HPDE6-E6E7 (cell line): ENCODE measurements at regions not wholly inside any gene's neighbourhood (a gene's known extent, or its start where the extent isn't known, plus 50 kb on each side); places are given as distances from the start of the nearest gene placed in this dataset.
A peak's percentile ranks its signal among the peaks of the same experiment; 100 is the strongest.

Experiments used
- DNase-seq: peaks from one replicate; pipeline ENCODE4 v3.0.0; 2011; ENCODE audit warnings: missing footprints; ENCODE audit errors: extremely low spot score

DNA sequence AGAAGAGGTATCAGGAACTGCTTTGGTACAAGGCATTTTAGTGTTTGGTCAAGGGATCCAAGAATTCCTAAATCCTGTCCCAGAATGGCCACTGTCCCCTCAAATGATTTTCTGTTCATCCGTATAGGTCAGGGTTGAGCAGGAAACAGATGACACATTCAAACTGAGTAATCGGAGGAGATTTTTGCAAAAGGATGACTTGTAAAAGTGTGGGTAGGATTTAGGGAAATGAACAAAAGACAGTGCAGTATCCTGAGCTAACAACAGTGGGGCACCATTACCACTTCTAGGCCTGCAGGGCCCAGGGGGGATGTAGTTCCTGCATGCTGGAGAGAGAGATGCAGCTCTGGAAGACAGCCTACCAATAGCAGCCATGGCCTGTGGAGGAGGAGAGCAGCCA lies 290.1 kb downstream of the ZSWIM6 start:
- DNase-seq = no peak

DNA sequence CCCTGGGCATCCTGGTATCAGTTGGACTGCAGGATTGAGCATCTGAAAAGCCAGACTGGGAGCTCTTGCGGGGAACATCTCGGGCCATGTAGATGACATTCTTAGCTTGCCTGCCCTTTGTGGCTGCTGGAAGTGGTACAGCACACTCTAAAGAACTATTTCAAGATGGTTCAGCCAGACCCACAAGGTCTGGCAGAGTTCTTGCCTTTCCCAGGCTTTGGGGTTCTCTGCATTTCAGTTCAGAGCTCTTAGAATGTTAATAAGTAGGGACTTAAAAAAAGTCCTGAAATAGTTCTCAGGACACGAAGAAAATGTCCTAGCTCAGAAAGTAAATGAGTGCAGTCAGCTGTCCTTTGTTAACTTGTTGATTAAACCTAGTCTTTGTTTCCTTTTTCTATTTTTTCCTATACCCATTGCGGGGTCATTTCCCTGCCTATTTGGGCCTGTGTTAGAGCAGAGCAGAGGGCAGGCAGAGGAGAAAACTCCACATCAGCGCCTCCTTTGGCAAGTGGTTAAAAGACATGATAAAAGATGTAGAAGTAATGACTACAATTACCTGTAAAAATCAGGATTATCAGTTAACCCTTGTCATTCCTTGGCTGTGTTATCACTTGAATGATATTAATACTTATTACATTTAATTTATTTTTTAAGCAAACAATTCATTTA lies 291.5 kb downstream of the ZSWIM6 start:
- DNase-seq = no peak

DNA sequence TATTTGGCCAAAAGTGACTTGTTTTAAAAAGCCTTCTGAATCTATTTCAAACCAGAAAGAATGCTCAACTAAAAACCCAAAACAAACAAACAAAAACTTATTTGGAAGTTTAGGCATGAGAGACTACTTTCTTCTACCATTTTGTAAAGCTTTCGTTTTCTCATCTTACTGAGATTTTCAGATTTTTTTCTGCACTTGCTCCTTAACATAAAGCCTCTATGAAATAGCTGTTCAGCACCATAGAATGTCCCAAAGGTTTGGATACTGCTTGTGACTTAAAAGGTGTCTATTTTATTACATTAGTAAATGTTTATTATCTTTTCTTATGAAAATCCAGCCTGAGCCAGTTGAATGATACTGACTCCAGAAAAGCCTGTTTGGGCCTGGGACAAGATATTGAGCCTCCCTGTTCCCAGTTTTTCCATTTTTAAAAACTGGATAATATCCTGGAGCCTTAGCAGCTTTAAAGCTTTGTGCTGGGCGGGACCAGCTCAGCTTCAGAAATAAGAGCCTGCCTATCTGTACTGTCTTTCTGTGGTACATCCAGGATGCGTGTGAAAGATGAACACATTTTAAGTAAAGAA lies 292.6 kb downstream of the ZSWIM6 start:
- DNase-seq = no peak

DNA sequence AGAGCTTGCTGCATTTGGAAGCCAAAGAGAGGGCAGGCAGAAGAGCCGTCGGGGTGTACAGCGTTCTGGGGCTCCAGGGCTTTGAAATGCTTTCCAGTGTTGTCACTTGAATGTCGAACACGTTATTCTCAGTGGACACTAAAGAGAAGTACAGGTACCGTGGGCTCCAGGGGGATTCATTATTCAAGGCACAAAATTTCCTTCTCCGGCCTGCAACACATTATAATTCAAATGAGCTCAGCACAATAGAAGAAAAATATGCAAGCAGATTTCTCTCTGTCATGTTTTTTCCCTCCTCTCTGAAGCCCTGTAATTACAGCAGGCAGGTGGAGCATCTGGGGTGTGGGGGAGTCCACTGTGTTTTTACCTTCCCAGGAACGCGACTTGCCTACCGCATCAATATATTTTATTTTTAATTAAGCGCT lies 293.1 kb downstream of the ZSWIM6 start:
- DNase-seq = no peak

DNA sequence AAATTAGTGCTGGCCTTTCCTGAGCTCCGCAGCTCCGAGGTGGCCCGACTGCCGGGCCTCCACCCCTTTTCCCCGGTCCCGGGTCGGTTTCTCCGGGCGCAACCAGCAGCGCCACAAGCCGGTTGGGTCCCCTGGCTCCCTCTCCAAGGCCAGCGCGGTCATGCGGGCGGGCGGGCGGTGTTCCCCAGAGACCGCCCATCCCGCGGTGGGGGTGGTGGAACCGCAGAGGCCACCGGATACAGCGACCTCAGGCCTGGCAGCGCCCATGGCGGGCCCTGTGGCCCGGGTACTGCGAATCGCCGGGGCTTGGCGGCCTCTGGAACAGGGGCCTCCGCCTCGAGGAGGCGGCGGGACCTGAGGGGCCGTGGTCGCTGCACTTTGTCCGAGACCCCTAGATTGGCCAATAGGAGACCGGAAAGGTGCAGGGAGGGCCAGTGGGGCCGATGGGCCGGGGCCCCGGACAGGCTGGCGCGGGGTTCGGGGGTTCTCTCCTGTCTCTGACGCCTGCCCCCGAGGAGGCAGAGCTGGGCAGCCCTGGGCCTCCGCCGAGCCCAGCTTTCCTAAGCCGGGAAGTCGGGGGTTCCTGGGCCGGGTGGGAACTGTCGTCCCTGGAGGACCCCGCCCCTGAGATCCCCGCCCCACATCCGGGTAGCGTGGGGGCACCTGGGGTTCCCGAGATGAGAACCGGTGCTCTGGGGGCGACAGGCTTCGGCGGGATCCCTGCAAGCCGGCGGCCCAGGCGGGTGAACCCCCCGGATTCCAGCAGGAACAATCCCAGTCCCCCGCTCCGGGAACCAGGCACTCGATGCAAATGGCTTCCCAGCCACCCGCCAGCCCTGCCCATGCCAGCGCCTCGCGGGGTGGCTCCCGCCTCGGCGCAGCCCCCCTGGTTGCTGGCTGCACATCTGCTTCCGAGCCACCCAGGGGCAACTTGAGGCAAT lies 293.9 kb downstream of the ZSWIM6 start:
- DNase-seq = no peak

DNA sequence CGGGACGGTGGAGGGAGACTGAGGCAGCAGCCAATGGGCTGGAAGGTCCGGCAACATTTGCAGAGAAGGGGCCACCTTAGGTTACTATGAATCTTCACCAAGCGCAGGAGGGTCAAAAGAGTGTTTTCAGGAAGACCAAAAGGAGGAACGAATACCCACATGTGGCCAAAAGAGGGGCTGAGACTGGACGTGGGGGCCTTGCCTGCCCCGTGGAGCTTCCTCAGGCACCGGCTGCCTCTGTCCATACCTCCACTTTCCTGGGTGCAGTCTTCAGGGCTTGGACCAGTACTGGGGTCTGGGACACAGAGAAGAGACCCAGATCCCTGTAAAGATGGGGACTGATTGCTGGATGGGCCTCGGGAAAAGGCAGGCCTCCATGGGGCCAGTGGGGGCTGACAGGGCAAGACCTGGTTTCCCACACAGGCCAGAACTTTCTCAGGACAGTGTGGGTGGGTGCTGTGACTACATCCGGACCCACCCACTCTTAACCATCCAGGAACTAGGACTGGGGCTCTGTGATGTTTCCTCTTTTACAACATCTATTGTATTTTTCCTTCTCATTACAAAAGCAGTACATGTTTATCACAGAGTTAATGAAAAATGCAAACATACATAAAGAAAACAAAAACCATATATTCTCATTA lies 294.7 kb downstream of the ZSWIM6 start:
- no peak for DNase-seq

DNA sequence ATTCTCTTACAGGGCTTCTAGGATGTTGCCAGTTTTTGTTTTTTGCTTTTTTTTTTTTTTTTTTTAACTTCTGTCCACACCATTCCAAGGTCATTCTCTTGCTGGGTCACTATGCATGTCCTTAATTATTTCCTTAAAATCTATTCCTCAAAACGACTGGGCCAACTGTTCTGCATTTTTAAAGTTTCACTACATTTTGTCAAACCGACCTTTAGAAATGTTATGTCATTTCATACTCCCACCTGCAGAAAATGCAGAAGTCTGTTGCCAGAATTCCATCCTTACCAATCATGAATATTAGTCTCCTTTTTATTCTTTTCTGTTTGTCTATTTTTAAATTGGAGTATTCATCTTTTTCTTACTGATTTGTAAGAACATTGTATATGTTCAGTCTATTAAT lies 295.5 kb downstream of the ZSWIM6 start:
- no peak for DNase-seq

DNA sequence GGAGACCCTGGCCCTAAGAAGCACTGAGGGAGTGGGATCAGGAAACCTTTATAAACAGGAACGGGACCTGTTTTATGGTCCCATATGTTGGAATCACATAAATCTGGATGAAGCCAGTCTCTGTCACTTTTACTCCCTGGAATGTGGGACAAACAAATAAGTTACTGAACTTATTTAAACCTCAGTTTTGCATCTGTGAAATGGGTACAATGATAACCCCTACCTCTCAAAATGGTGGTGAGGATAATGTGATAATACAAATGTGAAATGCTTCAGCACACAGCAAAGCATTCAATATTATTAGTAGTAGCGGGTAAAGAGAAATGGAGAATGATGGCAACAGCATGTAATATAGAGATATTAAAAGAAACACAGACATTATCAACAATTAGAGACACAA lies 298.9 kb downstream of the ZSWIM6 start:
- DNase-seq = no peak

DNA sequence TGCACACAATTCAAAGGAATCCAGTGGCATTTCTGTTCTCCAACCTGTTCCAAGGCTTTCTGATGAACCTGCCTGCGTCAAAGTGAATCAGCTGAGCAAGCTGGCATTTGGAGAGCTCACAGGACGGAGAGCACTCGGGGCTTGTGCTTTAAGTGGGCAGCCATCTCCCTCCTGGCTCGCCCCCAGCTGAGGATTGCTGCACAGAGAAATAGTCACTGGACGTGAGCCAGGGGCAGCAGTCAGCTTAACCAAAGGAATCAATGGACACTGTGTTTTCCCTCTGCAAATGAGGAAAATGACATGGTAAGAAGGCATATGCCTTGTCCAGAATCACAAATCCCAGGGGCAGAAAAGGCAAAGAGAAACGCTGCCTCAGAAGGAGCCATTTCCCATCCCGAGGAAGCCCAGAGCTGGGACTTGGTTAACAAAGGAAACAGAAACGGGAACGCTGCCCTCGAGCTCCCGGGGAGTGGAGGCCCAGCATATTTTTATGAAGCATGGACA lies 299.4 kb downstream of the ZSWIM6 start:
- DNase-seq = no peak

DNA sequence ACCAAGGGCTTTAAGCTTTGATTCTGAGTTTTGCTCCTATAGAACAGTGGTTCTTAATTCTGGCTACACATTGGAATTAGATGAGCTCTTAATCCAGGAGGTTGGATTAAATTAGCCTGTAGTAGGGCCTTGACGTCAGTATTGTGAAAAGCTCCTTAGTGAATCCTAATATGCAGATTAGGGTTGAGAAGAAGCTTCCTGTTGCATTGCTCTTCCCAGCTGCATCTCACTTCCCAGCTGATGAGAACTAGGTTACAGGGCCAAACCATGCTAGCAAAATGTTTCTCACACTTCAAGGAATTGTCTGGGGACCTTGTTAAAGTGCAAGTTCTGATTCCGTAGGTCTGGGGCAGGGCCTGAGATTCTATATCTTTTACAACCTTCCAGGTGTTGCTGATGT lies 300.0 kb downstream of the ZSWIM6 start:
- no peak for DNase-seq

DNA sequence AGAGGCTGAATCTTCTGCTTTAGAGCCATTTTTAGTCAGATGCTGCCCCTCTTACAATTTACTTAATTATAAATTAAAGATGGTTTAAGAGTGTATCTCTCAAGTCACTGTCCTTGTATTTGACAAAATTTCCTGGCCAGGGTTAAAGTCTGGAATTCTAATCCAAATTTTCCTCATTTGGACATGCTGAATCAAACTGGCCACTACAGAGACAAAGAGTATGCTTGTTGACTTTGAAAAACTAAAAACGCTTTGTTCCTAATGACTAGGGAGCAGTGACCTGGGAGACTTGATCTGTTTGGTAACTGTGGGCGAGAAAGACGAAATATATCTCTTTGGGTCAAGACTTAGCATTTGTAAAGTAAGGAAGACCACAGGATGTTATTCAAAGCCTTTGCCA lies 303.2 kb downstream of the ZSWIM6 start:
- DNase-seq = no peak

DNA sequence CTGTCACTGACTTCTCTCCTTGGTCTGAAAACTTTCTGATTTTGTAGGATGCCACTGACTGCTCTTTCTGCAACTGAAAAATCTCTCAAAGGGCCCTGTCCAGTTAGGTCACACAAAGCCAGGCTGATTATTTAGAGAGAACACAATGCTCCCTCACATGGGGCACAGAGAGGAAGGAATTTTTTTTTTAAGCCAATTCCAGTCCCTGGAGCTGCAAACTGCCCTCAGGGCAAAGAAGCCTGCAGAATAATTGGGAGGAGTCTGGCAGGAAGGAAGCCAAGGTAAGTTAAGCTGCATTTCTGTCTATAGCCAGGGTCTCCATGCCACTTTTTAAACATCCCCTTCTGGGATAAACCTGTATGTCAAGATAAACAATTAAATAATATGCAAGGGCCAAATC lies 305.5 kb downstream of the ZSWIM6 start:
- DNase-seq = no peak

DNA sequence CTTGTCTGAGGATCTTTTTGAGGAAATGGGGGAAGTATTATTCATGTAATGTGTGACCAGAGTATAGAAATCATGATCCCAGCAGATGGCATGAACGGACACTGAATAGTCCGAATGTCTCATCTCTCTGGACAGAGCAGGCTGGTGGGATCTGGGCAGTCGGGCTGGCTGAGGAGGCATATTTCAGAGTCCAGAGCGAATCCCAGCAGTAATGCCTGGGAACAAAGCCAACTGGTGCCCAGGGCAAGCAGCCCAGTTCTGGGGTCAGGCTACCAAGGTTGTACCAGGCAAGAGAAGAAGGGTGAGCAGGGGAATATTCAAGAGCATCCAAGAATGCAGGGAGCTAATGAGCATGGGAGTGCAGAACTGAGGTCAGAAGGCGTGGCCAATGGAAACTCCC lies 306.4 kb downstream of the ZSWIM6 start:
- DNase-seq = no peak

DNA sequence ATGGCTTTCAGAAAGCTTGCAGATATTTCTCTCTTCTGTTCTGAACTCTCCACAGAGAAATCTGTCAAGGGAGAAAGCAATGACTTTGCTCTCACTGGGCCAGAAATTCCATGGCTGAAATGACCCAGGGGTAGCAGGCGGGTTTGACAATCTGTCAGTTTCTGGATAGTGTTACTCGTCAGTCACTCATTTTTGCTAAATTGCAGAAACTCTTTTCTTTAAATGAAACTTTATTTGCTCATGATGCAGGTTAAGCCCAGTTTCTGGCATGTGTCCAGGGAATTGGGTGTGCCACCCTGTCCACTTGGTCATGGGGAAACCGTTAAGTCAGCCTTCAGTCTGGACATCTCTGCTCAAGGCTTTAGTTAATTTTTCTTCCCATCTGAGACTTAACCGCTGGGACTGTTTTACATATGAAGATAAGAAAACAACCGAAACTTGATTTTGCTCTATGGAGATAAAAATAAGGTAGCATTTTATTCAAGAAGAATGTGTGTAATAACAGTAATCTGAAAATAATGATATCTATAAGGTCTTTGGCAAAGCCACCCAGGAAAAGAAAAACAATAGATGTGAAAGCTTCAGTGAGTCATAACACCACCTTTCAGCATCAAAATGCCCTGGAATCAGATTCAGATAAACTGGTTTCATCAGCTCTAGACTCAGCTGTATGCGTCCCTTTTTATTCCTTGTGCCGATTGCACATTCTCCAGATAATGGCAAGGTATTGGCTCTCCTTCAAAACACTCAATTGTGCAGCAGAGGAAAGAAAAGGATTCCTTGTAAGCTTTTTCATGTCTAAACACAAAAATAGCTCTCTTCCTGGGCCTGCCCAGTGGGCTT lies 308.3 kb downstream of the ZSWIM6 start:
- DNase-seq = peak; percentile 46

DNA sequence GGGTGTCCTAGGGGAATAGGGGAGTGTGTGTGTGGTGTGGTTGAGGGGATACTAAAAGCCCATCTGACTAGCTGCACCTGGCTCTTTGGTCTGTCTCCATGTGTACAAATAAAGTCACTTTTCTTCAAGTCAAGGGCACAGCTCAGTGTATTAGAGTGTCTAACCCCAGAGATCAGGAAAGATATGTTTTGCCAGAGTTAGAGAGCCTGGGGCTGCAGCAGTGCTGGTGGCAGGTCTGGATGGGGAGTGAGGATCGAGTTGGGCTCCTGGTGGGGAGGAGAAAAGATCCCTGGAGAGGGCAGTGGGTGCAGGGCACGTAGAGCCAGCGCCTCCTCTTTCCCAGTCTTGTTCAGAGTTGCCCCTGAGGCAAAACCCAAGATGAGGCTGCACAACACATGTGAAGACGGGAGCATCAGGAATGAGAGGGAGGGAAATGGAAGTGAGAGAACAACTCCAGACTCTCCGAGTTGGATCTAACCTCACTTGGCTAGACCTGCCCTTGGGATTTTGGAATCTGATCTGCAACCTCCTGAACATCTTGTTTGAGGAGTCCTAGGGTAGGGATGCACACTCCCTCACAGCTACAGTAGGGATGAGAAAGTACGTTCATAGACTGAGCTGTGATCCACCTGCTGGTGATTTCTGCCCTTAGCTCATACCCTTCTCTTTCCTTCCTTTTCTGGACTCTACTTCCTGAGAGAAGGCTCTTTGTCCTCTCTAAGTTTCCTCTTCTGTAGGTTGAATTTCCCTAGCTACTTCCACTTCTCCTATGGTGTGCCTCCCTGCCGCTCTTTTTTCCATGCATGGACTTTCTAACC lies 309.9 kb downstream of the ZSWIM6 start:
- no peak for DNase-seq

DNA sequence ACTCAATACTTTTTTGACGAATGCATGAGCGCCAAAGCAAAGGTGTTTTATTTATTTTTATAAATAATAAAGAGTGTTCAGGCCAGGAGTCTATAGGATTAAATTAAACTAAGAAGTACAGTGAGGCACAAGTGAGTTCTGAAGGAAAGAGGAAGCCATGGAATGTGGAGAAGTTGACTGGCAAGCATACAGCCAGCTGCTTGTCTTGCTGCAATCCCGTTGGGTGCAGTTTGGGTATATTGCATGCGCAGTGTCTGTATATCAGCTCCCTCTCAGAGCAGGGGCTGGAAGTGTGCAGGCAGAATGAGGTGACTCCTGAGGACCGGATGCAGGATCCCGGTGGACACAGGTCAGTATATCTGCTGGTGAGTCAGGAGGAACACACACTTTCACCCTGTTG lies 315.6 kb downstream of the ZSWIM6 start:
- DNase-seq = no peak

DNA sequence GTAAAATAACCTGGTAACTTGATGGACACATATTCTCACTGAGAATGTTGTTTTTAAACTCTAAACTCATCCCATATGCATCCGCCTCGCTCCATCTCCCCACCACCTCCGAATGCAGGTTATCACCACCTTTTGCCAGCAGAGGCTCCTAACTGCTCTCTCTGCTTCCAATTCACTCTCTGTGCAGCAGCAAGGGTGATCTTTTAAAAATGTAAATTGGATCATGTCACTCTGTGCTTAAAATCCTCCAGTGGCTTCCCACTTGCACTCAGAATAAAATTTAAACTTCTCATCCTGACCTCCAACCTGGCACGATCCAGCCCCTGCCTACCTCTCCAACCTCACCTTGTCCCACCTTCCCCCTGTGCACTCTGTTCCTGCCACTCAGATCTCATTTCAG lies 317.2 kb downstream of the ZSWIM6 start:
- DNase-seq = no peak

DNA sequence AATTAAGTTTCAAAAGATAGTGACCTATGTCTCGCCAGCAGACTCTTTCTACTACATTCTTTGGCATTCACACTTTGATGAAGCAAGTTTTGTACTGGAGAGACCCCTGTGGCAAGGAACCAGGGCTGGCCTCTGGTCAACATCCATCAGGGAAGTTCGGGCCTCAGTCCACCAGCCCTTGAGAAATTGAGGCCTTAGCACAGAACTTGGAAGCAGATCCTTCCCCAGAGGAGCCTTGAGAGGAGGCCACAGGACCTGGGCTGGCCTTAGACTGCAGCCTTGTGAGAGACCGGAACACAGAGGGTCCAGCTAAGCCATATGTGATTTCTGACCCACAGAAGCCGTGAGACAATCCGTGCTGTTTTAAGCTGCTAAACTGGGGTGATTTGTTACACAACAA lies 317.9 kb downstream of the ZSWIM6 start:
- no peak for DNase-seq

DNA sequence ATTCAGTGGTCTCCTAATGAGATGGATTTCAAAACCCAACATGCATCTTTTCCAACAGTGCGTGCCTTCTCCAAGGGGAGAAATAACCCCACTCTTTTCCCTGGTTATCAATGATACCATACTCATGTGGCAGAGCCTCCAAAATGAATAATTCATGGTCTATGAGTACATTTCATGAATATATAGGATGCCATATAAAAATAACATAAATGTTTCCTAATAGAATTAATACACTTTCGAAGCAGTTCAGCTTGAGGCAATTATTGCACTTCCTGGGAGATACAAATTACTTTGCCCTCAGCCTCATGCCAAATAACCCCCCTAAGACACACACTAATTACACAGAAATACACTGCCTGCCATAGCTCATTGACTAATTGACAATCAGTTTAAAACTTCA lies 318.6 kb downstream of the ZSWIM6 start:
- DNase-seq = no peak

DNA sequence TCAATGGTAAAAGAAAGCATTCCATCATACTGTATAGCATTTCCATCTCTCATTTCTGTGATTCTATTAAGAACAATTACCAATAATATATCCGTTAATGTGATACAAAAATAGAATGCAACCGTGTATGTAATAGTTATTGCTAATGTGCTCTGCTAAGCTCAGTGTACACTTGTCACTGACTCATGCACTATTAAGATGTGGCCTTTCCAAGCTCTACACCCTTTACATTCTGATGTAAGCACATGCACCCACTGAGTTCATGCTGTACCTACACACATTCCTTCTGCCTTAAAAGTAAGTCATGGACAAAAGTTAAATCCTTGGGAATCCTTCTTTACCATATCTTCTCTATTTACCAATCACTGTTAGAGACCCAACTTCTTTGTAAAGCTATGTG lies 319.1 kb downstream of the ZSWIM6 start:
- DNase-seq = no peak
